GM13976 (cell line): ENCODE measurements at regions not wholly inside any gene's neighbourhood (a gene's known extent, or its start where the extent isn't known, plus 50 kb on each side); places are given as distances from the start of the nearest gene placed in this dataset.

Experiments used
- DNase-seq: peaks from one replicate; pipeline ENCODE4 v3.0.0; 2012; ENCODE audit warnings: low spot score
- in situ Hi-C: fragments of 300-500 bp; cut with MboI; formaldehyde crosslinking; loops from one replicate; pipeline ENCODE4 v1.12.0; 2022; ENCODE audit warnings: low sequenced_read_pairs, mixed read lengths, inconsistent platforms; ENCODE audit not compliant: unreplicated experiment
- TF ChIP-seq, protein P1 (sequence below): IDR thresholded peaks from 2 replicates; pipeline ENCODE4 v1.5.1; 2012; ENCODE audit warnings: borderline replicate concordance, mild to moderate bottlenecking; ENCODE audit not compliant: insufficient read depth; ENCODE audit errors: extremely low read depth, missing control alignments, control extremely low read depth

GRCh38 chr4:20043991-20044390, 207.7 kb upstream of the SLIT2 start:
- in situ Hi-C loops: no loop called here
- DNase-seq: no peak
- TF ChIP-seq, protein P1, sequence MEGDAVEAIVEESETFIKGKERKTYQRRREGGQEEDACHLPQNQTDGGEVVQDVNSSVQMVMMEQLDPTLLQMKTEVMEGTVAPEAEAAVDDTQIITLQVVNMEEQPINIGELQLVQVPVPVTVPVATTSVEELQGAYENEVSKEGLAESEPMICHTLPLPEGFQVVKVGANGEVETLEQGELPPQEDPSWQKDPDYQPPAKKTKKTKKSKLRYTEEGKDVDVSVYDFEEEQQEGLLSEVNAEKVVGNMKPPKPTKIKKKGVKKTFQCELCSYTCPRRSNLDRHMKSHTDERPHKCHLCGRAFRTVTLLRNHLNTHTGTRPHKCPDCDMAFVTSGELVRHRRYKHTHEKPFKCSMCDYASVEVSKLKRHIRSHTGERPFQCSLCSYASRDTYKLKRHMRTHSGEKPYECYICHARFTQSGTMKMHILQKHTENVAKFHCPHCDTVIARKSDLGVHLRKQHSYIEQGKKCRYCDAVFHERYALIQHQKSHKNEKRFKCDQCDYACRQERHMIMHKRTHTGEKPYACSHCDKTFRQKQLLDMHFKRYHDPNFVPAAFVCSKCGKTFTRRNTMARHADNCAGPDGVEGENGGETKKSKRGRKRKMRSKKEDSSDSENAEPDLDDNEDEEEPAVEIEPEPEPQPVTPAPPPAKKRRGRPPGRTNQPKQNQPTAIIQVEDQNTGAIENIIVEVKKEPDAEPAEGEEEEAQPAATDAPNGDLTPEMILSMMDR: no peak

DNA sequence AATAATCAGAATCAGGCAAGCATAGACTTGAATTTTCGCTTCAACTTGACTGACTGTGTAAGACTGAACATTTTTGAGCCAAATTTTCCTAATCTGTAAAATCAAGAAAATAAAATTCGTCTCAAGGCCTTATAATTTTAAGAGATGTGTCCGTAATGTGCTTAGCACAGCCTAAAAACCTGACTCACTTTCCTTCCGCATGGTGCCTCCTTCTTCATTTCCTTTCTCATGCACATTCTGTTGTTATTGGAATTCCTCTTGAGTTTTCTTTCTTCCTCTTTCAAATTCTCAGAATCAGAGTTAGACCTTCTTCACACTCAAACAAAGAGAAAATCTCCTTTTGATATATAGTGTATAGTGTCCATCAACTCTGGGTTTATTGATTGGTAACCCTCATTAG, 208.9 kb upstream of the SLIT2 start:
- in situ Hi-C loops: no loop called here
- TF ChIP-seq, protein P1: no peak
- DNase-seq: no peak

DNA sequence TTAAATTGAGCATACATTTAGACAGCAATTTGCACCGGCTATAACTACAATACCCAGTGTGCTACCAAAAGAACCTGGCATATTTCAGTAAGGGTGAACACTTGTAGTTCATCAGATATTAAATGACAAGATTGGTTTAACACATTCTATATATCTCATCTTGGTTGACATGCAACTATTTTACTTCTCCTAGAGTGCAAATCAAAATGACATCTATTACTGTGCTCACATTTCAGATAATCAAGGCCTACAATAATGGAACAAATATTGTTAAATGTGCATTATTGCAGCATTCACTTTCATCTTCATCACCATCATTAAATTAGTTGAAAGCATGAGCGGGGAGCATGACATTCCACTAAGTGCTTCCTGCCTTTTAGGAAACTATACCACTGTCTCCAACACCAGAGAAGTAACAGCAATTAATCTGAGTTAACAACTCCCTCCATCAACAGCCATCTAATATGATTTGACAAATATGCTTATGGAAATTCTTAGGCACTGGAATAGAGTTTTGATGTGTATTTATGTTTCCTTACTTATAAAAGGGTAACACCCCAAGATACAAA, 209.8 kb upstream of the SLIT2 start:
- no peak for DNase-seq
- TF ChIP-seq, protein P1: no peak
- in situ Hi-C loops: no loop called here

DNA sequence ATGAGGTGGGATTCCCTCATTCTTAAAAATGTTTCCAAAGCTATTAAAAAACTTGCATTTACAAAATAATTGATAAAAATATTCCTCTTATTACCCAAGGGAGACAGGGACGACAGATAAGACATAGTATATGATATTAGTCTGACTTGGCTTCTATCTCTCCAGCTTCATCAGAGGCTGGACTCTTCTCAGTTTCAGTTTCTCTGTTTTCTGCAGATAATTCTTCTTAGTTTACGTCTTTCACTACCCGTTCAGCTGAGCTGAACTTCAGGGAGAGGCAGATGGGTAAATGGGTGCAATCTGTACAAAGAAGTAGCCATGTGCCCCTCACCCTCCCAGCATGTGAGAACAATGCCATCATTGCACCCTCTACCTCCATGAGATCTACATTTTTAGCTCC, 214.0 kb upstream of the SLIT2 start:
- no peak for DNase-seq
- in situ Hi-C loops: no loop called here
- TF ChIP-seq, protein P1: no peak

- in situ Hi-C loops: no loop called here
- TF ChIP-seq, protein P1: no peak
- DNase-seq: no peak
These were observed 221.6 kb upstream of the SLIT2 start for GRCh38 chr4:20030108-20030507.

GRCh38 chr4:20028645-20029044, 223.1 kb upstream of the SLIT2 start:
- TF ChIP-seq, protein P1: no peak
- in situ Hi-C loops: no loop called here
- DNase-seq: no peak
